ENCODE measurements at regions not wholly inside any gene's neighbourhood (a gene's known extent, or its start where the extent isn't known, plus 50 kb on each side); places are given as distances from the start of the nearest gene placed in this dataset.

- H3K27me3 ChIP-seq: no peaks in the 10 kb centered on the region
- ATAC-seq (ENCODE audit: low FRiP score in 2 of 2) (no peak), DNase-seq (no peak)
- no peaks in the 10 kb centered on the region for H3K36me3 ChIP-seq
- no peak overlapping the region for H3K27ac ChIP-seq
- no peak overlapping the region for H3K4me3 ChIP-seq
- no peak for TF ChIP-seq POLR2AphosphoS5 (IDR thresholded peaks at IDR 0.05)
- TF ChIP-seq EP300 (IDR thresholded peaks at IDR 0.05): no peak
- no peaks in the 10 kb centered on the region for H3K4me1 ChIP-seq
- H3K9me3 ChIP-seq: no peaks in the 10 kb centered on the region
- WGBS, 2 donors: 81 to 83% methylated on average over 5 of the region's 5 CpGs
Measured at GRCh38 chr16:72722552-72722951, 325.4 kb downstream of the ZFHX3 start.

GRCh38 chr16:72721981-72722380 is 325.9 kb downstream of the ZFHX3 start:
- Histone ChIP-seq H3K27ac (no peak overlapping the region), H3K36me3 (no peaks in the 10 kb centered on the region), H3K9me3 (no peaks in the 10 kb centered on the region), H3K4me3 (no peak overlapping the region), H3K27me3 (no peaks in the 10 kb centered on the region), H3K4me1 (no peaks in the 10 kb centered on the region)
- no peak for DNase-seq
- 78 to 81% methylated on average over 4 of the region's 4 CpGs for WGBS, 2 donors
- TF ChIP-seq POLR2AphosphoS5 (IDR thresholded peaks at IDR 0.05) (no peak), POLR2A (IDR thresholded peaks at IDR 0.05) (no peak), EP300 (IDR thresholded peaks at IDR 0.05) (no peak)
- TF ChIP-seq, protein P1, sequence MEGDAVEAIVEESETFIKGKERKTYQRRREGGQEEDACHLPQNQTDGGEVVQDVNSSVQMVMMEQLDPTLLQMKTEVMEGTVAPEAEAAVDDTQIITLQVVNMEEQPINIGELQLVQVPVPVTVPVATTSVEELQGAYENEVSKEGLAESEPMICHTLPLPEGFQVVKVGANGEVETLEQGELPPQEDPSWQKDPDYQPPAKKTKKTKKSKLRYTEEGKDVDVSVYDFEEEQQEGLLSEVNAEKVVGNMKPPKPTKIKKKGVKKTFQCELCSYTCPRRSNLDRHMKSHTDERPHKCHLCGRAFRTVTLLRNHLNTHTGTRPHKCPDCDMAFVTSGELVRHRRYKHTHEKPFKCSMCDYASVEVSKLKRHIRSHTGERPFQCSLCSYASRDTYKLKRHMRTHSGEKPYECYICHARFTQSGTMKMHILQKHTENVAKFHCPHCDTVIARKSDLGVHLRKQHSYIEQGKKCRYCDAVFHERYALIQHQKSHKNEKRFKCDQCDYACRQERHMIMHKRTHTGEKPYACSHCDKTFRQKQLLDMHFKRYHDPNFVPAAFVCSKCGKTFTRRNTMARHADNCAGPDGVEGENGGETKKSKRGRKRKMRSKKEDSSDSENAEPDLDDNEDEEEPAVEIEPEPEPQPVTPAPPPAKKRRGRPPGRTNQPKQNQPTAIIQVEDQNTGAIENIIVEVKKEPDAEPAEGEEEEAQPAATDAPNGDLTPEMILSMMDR (IDR thresholded peaks at IDR 0.05): no peak
- ATAC-seq (ENCODE audit: low FRiP score in 2 of 2): no peak

- TF ChIP-seq EP300 (IDR thresholded peaks at IDR 0.05) (no peak), POLR2A (IDR thresholded peaks at IDR 0.05) (no peak), POLR2AphosphoS5 (IDR thresholded peaks at IDR 0.05) (no peak)
- TF ChIP-seq, protein P1 (IDR thresholded peaks at IDR 0.05): no peak
- Histone ChIP-seq H3K9me3 (peaks cover 8 to 17% (median 14%) of the 10 kb centered on the region in 4 donors), H3K4me3 (no peak overlapping the region), H3K27ac (no peak overlapping the region), H3K27me3 (no peaks in the 10 kb centered on the region), H3K36me3 (no peaks in the 10 kb centered on the region), H3K4me1 (no peaks in the 10 kb centered on the region)
- DNase-seq (no peak), ATAC-seq (ENCODE audit: low FRiP score in 2 of 2) (no peak)
- 98 to 100% methylated on average over 1 of the region's 1 CpG for WGBS, 2 donors
Measured at GRCh38 chr16:72715267-72715666, 332.7 kb downstream of the ZFHX3 start.

GRCh38 chr16:72711823-72712222 is 336.1 kb downstream of the ZFHX3 start:
- ATAC-seq (ENCODE audit: low FRiP score in 2 of 2) (no peak), DNase-seq (no peak)
- no peaks in the 10 kb centered on the region for H3K36me3 ChIP-seq
- H3K9me3 ChIP-seq: peaks cover 8 to 22% (median 16%) of the 10 kb centered on the region in 4 donors
- H3K4me1 ChIP-seq: no peaks in the 10 kb centered on the region
- WGBS, 2 donors: 95 to 100% methylated on average over 1 of the region's 1 CpG
- no peak overlapping the region for H3K4me3 ChIP-seq
- no peak overlapping the region for H3K27ac ChIP-seq
- TF ChIP-seq, protein P1 (IDR thresholded peaks at IDR 0.05): no peak
- H3K27me3 ChIP-seq: no peaks in the 10 kb centered on the region

DNA sequence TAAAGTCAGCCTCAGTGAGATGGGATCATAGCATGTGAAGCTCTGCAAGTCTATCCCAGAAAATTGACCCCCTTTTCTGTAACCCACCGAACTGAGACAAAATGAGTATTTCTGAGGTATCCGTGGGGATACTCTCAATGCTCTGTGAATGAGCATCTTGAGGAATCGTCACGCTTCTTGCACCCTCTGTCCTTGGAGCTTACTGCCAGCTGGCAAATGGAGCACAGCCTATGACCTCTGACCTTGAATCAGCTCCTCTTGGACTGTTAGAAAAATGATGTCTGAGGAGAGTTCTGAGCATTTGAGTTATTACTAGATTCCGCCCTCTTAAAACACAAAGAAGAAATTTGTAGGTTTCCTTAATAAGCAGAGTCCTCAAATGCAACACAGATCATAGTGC is 342.1 kb downstream of the ZFHX3 start:
- 83 to 90% methylated on average over 5 of the region's 5 CpGs for WGBS, 2 donors
- no peaks in the 10 kb centered on the region for H3K27me3 ChIP-seq
- no peak for DNase-seq
- peaks cover 0 to 14% (median 2%) of the 10 kb centered on the region in 4 donors for H3K9me3 ChIP-seq
- H3K4me3 ChIP-seq: no peak overlapping the region
- no peaks in the 10 kb centered on the region for H3K4me1 ChIP-seq
- no peak for ATAC-seq (ENCODE audit: low FRiP score in 2 of 2)
- no peaks in the 10 kb centered on the region for H3K36me3 ChIP-seq
- TF ChIP-seq POLR2A (IDR thresholded peaks at IDR 0.05) (no peak), EP300 (IDR thresholded peaks at IDR 0.05) (no peak), POLR2AphosphoS5 (IDR thresholded peaks at IDR 0.05) (no peak)
- TF ChIP-seq, protein P1 (IDR thresholded peaks at IDR 0.05): no peak
- H3K27ac ChIP-seq: no peak overlapping the region

All from upper lobe of left lung (tissue), 6 donors.